ENCODE measurements at regions not wholly inside any gene's neighbourhood (a gene's known extent, or its start where the extent isn't known, plus 50 kb on each side); places are given as distances from the start of the nearest gene placed in this dataset.

DNA sequence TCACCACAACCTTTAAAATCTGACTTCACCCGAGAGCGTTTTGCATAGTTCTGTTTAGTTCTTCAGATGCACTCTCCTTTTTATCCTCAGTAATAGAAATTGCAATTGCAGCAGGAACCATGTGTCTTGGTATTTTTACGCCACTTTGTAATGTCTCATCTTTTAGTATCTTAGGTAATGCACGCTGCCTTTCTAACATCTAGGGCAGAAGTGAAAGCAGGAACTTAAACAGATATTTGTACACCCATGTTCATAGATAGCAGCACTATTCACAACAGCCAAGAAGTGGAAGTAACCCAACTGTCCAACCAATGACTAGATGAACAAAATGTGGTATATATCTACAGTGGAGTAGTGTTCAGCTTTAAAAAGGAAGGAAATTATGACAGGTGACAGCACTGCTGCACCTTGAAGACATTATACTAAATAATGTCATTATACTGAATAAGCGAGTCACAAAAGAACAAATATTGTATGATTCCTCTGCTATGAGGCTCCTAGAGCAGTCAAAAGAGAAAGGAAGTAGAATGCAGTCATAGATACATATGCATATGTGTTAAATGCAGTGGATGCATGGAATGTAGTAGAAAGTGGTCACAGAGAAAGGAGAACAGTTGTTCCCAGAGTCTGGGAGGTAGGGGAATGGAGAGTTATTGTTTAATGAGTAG is 105.9 kb upstream of the GJB6 start:
- peaks cover 4% of the 10 kb centered on the region for H3K27me3 Mint-ChIP-seq
- H3K4me3 Mint-ChIP-seq: no peak overlapping the region
- no peaks in the 10 kb centered on the region for H3K4me1 Mint-ChIP-seq
- H3K79me2 ChIP-seq (ENCODE audit: control insufficient read depth, insufficient read depth, low read length): no peaks in the 10 kb centered on the region
- no peak overlapping the region for H3K27ac Mint-ChIP-seq
- no peak overlapping the region for H3K27ac ChIP-seq (ENCODE audit: low read length in 2 of 2)
- intact Hi-C loops (cut with micrococcal nuclease): no loop called here
- DNase-seq (no peak), ATAC-seq (ENCODE audit: low read depth) (no peak)
- H3K9ac ChIP-seq (ENCODE audit: low read length): no peak overlapping the region
- CTCF ChIA-PET: no interaction called here
- POLR2A ChIA-PET: no interaction called here
- no peak overlapping the region for H3K4me2 ChIP-seq (replicated peaks; ENCODE audit: low read depth, low read length, poor library complexity, severe bottlenecking)
- no CpG with 5 or more reads among the region's 5 CpGs for WGBS (ENCODE audit: insufficient coverage)
- H3K4me3 ChIP-seq (ENCODE audit: control extremely low read depth in 1 of 5, extremely low read depth in 1 of 5, insufficient read depth in 1 of 5, low read depth in 2 of 5, low read length in 4 of 5): no peak overlapping the region
- H2AFZ ChIP-seq (ENCODE audit: insufficient read depth, low read depth, low read length, poor library complexity, severe bottlenecking): no peak overlapping the region
- H3K4me1 ChIP-seq (ENCODE audit: control insufficient read depth in 2 of 2, insufficient read depth in 2 of 2, low read length in 2 of 2): no peaks in the 10 kb centered on the region
- TF ChIP-seq EZH2 (IDR thresholded peaks at IDR 0.05; ENCODE audit: borderline replicate concordance, insufficient read depth, low read depth, low read length, poor library complexity, severe bottlenecking): no peak
- TF ChIP-seq, protein P1, sequence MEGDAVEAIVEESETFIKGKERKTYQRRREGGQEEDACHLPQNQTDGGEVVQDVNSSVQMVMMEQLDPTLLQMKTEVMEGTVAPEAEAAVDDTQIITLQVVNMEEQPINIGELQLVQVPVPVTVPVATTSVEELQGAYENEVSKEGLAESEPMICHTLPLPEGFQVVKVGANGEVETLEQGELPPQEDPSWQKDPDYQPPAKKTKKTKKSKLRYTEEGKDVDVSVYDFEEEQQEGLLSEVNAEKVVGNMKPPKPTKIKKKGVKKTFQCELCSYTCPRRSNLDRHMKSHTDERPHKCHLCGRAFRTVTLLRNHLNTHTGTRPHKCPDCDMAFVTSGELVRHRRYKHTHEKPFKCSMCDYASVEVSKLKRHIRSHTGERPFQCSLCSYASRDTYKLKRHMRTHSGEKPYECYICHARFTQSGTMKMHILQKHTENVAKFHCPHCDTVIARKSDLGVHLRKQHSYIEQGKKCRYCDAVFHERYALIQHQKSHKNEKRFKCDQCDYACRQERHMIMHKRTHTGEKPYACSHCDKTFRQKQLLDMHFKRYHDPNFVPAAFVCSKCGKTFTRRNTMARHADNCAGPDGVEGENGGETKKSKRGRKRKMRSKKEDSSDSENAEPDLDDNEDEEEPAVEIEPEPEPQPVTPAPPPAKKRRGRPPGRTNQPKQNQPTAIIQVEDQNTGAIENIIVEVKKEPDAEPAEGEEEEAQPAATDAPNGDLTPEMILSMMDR (IDR thresholded peaks at IDR 0.05): no peak
- H3K9me3 ChIP-seq (ENCODE audit: control extremely low read depth in 1 of 3, control insufficient read depth in 2 of 3, insufficient read depth in 1 of 3, low read length in 2 of 3): no peaks in the 10 kb centered on the region
- no peaks in the 10 kb centered on the region for H3K36me3 ChIP-seq (replicated peaks in 1 of 2; ENCODE audit: control extremely low read depth in 1 of 2, control insufficient read depth in 1 of 2, extremely low read depth in 1 of 2, insufficient read depth in 2 of 2, low read length in 1 of 2)
- no peaks in the 10 kb centered on the region for H4K20me1 ChIP-seq (ENCODE audit: control insufficient read depth, insufficient read depth, low read length, poor library complexity, severe bottlenecking)
- H3K9me3 Mint-ChIP-seq (ENCODE audit: insufficient read depth): no peaks in the 10 kb centered on the region
- no peaks in the 10 kb centered on the region for H3K27me3 ChIP-seq (replicated peaks in 1 of 4; ENCODE audit: control extremely low read depth in 1 of 4, control insufficient read depth in 3 of 4, insufficient read depth in 4 of 4, low read length in 3 of 4)

DNA sequence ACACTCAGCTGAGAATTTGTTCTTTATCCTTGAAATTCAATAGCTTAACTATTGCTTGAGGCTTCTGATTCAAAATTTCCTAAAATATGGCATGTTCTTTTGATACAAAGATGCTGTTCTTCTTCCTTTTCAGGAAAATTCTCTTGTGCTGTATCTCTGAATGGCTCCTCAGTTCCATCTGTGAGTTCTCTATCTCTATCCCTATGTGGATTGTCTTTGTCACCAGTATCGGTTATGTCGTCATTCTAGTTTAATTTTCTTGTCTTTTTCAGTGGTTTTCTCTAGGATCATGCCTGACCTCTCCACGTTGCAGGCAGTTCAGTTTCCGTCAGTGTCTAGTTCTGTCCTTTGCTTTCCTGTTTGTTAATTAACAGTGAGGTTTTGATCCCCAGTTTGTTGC is 104.6 kb upstream of the GJB6 start:
- H3K4me1 ChIP-seq (ENCODE audit: control insufficient read depth in 2 of 2, insufficient read depth in 2 of 2, low read length in 2 of 2): no peaks in the 10 kb centered on the region
- POLR2A ChIA-PET: no interaction called here
- Mint-ChIP-seq H3K9me3 (ENCODE audit: insufficient read depth) (no peaks in the 10 kb centered on the region), H3K4me1 (no peaks in the 10 kb centered on the region), H3K27ac (no peak overlapping the region), H3K27me3 (peaks cover 2% of the 10 kb centered on the region), H3K4me3 (no peak overlapping the region)
- no peak overlapping the region for H2AFZ ChIP-seq (ENCODE audit: insufficient read depth, low read depth, low read length, poor library complexity, severe bottlenecking)
- TF ChIP-seq, protein P1 (IDR thresholded peaks at IDR 0.05): no peak
- TF ChIP-seq EZH2 (IDR thresholded peaks at IDR 0.05; ENCODE audit: borderline replicate concordance, insufficient read depth, low read depth, low read length, poor library complexity, severe bottlenecking): no peak
- H3K36me3 ChIP-seq (replicated peaks in 1 of 2; ENCODE audit: control extremely low read depth in 1 of 2, control insufficient read depth in 1 of 2, extremely low read depth in 1 of 2, insufficient read depth in 2 of 2, low read length in 1 of 2): no peaks in the 10 kb centered on the region
- no peak overlapping the region for H3K4me3 ChIP-seq (ENCODE audit: control extremely low read depth in 1 of 5, extremely low read depth in 1 of 5, insufficient read depth in 1 of 5, low read depth in 2 of 5, low read length in 4 of 5)
- H3K79me2 ChIP-seq (ENCODE audit: control insufficient read depth, insufficient read depth, low read length): no peaks in the 10 kb centered on the region
- ATAC-seq (ENCODE audit: low read depth) (no peak), DNase-seq (no peak)
- no peak overlapping the region for H3K27ac ChIP-seq (ENCODE audit: low read length in 2 of 2)
- CTCF ChIA-PET: no interaction called here
- no peak overlapping the region for H3K4me2 ChIP-seq (replicated peaks; ENCODE audit: low read depth, low read length, poor library complexity, severe bottlenecking)
- intact Hi-C loops (cut with micrococcal nuclease): no loop called here
- no peak overlapping the region for H3K9ac ChIP-seq (ENCODE audit: low read length)
- H3K9me3 ChIP-seq (ENCODE audit: control extremely low read depth in 1 of 3, control insufficient read depth in 2 of 3, insufficient read depth in 1 of 3, low read length in 2 of 3): no peaks in the 10 kb centered on the region
- H3K27me3 ChIP-seq (replicated peaks in 1 of 4; ENCODE audit: control extremely low read depth in 1 of 4, control insufficient read depth in 3 of 4, insufficient read depth in 4 of 4, low read length in 3 of 4): no peaks in the 10 kb centered on the region
- WGBS (ENCODE audit: insufficient coverage): 75% methylated on average over 2 of the region's 4 CpGs
- H4K20me1 ChIP-seq (ENCODE audit: control insufficient read depth, insufficient read depth, low read length, poor library complexity, severe bottlenecking): no peaks in the 10 kb centered on the region
